Transverse colon (tissue), 4 donors: ENCODE measurements at regions not wholly inside any gene's neighbourhood (a gene's known extent, or its start where the extent isn't known, plus 50 kb on each side); places are given as distances from the start of the nearest gene placed in this dataset.
"Not testable (repeated sequence)": the region's sequence is repeated elsewhere in the genome, so short reads cannot be mapped to it uniquely, and the experiment has no call there.

Source experiments
- DNase-seq: peaks from one replicate; pipeline ENCODE4 v3.0.0-alpha.2; 2019
- H3K27ac ChIP-seq, 4 donors: fragments of 200-600 bp; sonication (generic); 2 replicates each; pipeline ENCODE4 v1.5.1; 2016 to 2018; ENCODE audit warnings: inconsistent platforms in 4 of 4
- H3K27me3 ChIP-seq: fragments of 200-600 bp; sonication (generic); 2 replicates; pipeline ENCODE4 v1.5.1; 2017; ENCODE audit warnings: inconsistent platforms
- H3K36me3 ChIP-seq, 4 donors: fragments of 200-600 bp; sonication (generic); 2 replicates each; pipeline ENCODE4 v1.5.1; 2017 to 2019; ENCODE audit warnings: inconsistent platforms in 4 of 4
- H3K4me1 ChIP-seq, 4 donors: fragments of 200-600 bp; sonication (generic); 2 replicates each; pipeline ENCODE4 v1.5.1; 2017 to 2020; ENCODE audit warnings: inconsistent platforms in 4 of 4
- H3K4me3 ChIP-seq, 4 donors: fragments of 200-600 bp; sonication (generic); 1 replicate in 1 of 4; 2 replicates in 3 of 4; pipeline versions ENCODE4 v1.5.1 to v1.6.1; 2017 to 2019; ENCODE audit warnings: inconsistent platforms in 4 of 4
- H3K9me3 ChIP-seq, 2 donors: fragments of 200-600 bp; sonication (generic); 2 replicates each; pipeline ENCODE4 v1.5.1; 2017 to 2019; ENCODE audit warnings: inconsistent platforms in 2 of 2
- EP300 ChIP-seq: sonication (generic); formaldehyde crosslinking; IDR thresholded peaks from one replicate; pipeline ENCODE4 v1.6.1; 2017; ENCODE audit warnings: antibody characterized with exemption, low read depth
- POLR2A ChIP-seq: fragments of 450-650 bp; IDR thresholded peaks from one replicate; pipeline ENCODE4 v1.6.1; 2016; ENCODE audit warnings: antibody characterized with exemption, mild to moderate bottlenecking, moderate library complexity
- POLR2AphosphoS5 ChIP-seq, 3 donors: sonication (generic); formaldehyde crosslinking; IDR thresholded peaks; one replicate each; pipeline ENCODE4 v1.6.1; 2016; ENCODE audit warnings: antibody characterized with exemption in 3 of 3
- WGBS, 2 donors: methylation state at CpG; one replicate each; pipeline ENCODE4 v1.1.5; 2018; ENCODE audit warnings: low coverage in 1 of 2; 5-methylcytosine and 5-hydroxymethylcytosine counted together
- in situ Hi-C, 4 donors: fragments of 200-750 bp; cut with MboI; loops; one replicate each; pipeline versions ENCODE4 v1.15.0 to v1.15.1; 2017; ENCODE audit warnings: low sequenced_read_pairs in 3 of 4, low pct_ligation_motif_present in 1 of 4, low pct_unique_long_range_greater_than_20kb in 1 of 4
- intact Hi-C: fragments of 100-400 bp; cut with DNase I; formaldehyde crosslinking; loops from one replicate; pipeline ENCODE4 v1.15.1; 2023; ENCODE audit warnings: low total_unique reads
- TF ChIP-seq, protein P1 (sequence below), 5 experiments: fragments of 200-600 bp in 3 of 5; fragments of 450-650 bp in 2 of 5; sonication (generic) in 3 of 5; IDR thresholded peaks; 1 replicate in 2 of 5; 2 replicates in 3 of 5; pipeline ENCODE4 v1.5.1; 2016 to 2017; ENCODE audit warnings: antibody characterized with exemption in 5 of 5, inconsistent platforms in 3 of 5, mild to moderate bottlenecking in 2 of 5, moderate library complexity in 1 of 5

DNA sequence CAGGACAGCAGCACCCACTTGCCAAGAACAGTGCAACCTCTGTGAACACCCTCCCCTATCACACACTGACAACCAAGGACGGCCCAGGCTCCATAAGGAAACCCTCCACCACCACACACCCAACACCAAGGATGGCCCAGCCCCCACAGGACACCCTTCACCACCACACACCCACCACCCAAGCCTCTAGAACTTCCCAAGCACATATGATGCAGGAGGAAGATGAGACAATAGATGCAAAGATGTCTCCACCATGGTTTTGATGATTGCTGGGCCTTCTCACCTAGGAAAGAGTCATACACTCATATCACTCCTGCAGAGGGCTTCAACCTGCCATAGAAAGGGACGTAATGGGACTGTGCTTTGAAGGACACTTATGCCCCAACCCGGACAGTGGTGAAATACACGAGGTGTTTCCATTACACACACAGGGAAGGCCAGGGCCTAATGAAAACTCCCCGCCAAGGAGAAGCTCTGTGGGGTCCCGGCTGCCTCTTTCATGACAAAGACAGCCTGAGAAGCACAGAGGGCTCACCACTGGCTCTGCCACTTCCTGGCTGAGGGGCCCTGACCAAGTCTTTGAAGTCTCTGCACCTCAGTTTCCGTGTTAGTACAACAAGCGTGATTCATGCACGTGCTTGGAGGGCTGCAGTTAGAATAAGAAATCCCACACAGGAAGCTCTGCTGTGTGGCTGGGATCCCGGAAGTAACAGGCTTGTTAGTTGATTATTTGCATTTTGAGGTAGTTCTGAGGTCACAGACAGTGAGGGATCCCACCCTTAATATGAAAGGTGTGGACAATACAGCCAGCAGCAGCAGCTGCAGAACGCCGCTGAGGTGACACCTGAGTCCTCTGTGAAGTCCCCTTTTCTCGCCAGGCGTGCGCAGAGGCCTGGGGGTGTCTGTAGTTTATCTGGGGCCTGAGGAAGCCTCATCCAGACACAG, 61.9 kb upstream of the ATP12A start:
- in situ Hi-C loops: no loop called here
- H3K27ac ChIP-seq: no peak overlapping the region
- no peaks in the 10 kb centered on the region for H3K9me3 ChIP-seq
- no peaks in the 10 kb centered on the region for H3K27me3 ChIP-seq
- TF ChIP-seq, protein P1, sequence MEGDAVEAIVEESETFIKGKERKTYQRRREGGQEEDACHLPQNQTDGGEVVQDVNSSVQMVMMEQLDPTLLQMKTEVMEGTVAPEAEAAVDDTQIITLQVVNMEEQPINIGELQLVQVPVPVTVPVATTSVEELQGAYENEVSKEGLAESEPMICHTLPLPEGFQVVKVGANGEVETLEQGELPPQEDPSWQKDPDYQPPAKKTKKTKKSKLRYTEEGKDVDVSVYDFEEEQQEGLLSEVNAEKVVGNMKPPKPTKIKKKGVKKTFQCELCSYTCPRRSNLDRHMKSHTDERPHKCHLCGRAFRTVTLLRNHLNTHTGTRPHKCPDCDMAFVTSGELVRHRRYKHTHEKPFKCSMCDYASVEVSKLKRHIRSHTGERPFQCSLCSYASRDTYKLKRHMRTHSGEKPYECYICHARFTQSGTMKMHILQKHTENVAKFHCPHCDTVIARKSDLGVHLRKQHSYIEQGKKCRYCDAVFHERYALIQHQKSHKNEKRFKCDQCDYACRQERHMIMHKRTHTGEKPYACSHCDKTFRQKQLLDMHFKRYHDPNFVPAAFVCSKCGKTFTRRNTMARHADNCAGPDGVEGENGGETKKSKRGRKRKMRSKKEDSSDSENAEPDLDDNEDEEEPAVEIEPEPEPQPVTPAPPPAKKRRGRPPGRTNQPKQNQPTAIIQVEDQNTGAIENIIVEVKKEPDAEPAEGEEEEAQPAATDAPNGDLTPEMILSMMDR (IDR thresholded peaks at IDR 0.05): no peak
- TF ChIP-seq EP300 (no peak), POLR2AphosphoS5 (IDR thresholded peaks at IDR 0.05) (no peak), POLR2A (no peak)
- peak; percentile 41 for DNase-seq
- intact Hi-C loops: no loop called here
- H3K36me3 ChIP-seq: no peaks in the 10 kb centered on the region
- peaks cover 0 to 7% (median 2%) of the 10 kb centered on the region in 4 donors for H3K4me1 ChIP-seq
- 50 to 69% methylated on average over 2 to 15 of the region's 15 CpGs for WGBS, 2 donors
- H3K4me3 ChIP-seq: no peak overlapping the region

DNA sequence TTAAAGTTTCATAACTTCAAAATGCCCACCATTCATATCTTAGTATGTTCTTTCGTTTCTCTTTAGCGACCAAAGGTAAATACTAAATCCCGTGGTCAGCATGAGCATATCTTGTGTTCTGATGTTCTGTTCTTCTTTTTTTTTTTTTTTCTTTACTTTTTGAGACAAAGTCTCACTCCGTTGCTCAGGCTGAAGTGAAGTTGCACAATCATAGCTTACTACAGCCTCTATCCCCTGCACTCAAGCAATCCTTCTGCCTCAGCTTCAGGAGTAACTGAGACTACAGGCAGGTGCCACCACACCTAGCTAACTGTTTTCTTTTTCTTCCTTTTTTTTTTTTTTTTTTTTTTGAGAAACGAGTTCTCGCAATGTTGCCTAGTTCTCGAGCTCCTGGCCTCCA, 60.9 kb upstream of the ATP12A start:
- TF ChIP-seq POLR2A (no peak), POLR2AphosphoS5 (IDR thresholded peaks at IDR 0.05) (no peak), EP300 (no peak)
- H3K4me3 ChIP-seq: no peak overlapping the region
- in situ Hi-C loops (no loop called here), intact Hi-C loops (no loop called here)
- no peaks in the 10 kb centered on the region for H3K36me3 ChIP-seq
- H3K27ac ChIP-seq: no peak overlapping the region
- DNase-seq: no peak
- no peaks in the 10 kb centered on the region for H3K27me3 ChIP-seq
- no peaks in the 10 kb centered on the region for H3K9me3 ChIP-seq
- peaks cover 0 to 7% (median 2%) of the 10 kb centered on the region in 4 donors for H3K4me1 ChIP-seq
- WGBS, 2 donors: 66 to 80% methylated on average over 4 to 7 of the region's 7 CpGs

DNA sequence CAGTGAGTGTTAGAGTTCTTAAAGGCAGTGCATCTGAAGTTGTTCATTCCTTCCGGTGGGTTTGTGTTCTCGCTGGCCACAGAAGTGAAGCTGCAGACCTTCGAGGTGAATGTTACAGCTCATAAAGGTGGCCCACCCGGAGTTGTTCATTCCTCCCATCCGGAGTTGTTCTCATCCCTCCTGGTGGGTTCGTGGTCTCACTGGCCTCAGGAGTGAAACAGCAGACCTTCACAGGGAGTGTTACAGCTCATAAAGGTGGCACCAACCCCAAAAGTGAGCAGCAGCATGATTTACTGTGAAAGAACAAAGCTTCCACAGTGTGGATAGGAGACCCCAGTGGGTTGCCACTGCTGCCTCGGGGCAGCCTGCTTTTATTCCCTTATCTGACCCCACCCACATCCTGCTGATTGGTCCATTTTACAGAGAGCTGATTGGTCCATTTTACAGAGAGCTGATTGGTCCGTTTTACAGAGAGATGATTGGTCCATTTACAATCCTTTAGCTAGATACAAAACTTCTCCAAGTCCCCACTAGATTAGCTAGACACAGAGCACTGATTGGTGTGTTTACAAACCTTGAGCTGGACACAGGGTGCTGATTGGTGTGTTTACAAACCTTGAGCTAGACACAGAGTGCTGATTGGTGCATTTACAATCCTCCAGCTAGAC, 57.6 kb upstream of the ATP12A start:
- H3K4me3 ChIP-seq, H3K36me3 ChIP-seq, intact Hi-C loops, DNase-seq, H3K27me3 ChIP-seq, H3K27ac ChIP-seq, H3K9me3 ChIP-seq: not testable (repeated sequence)
- H3K4me1 ChIP-seq: peaks cover 4 to 37% (median 15%) of the 10 kb centered on the region in 4 donors
- WGBS, 2 donors: 94 to 100% methylated on average over 4 to 8 of the region's 8 CpGs
- in situ Hi-C loops: loop anchor here in 1 of 4 donors (10.0 kb wide), 1 partner anchor 52 kb away; no protein-coding TSS in a partner anchor

DNA sequence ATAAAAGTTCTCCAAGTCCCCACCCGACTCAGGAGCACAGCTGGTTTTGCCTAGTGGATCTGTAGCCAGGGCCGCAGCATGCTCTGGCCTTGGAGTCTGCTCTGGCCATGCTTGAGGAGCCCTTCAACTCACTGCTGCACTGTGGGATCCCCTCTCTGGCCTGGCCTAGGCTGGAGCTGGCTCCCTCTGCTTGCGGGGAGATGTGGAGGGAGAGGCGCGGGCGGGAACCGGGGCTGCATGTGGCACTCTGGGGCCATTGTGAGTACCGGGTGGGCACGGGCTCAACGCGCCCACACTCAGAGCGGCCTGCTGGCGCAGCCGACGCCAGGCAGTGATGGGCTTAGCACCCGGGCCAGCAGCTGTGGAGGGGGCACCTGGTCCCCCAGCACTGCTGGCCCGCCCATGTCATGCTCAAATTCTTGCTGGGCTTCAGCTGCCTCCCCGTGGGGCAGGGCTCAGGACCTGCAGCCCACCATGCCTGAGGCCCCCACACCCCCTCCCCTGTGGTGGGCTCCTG, 57.0 kb upstream of the ATP12A start:
- 100% methylated on average over 3 of the region's 18 CpGs; no CpG with 5 or more reads in 1 of the 2 donors for WGBS, 2 donors
- in situ Hi-C loops: loop anchor here in 1 of 4 donors (10.0 kb wide), 1 partner anchor 52 kb away; no protein-coding TSS in a partner anchor

DNA sequence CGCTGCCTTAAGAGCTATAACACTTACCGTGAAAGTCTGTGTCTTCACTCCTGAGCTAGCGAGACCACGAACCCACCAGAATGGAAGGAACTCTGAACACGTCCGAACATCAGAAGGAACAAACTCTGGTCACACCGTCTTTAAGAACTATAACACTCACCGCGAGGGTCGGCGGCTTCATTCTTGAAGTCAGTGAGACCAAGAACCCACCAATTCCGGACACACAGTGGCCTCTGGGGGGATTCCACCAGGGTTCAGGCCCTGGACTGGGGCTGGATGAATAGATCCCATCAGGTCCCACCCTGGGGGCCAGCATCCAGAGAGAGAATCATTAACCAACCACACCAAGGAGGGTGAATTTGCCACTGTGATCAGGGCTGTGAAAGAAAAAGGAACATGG, 55.8 kb upstream of the ATP12A start:
- no peak for TF ChIP-seq POLR2A
- TF ChIP-seq EP300: no peak
- no peak for TF ChIP-seq POLR2AphosphoS5 (IDR thresholded peaks at IDR 0.05)
- TF ChIP-seq, protein P1 (IDR thresholded peaks at IDR 0.05): no peak
- no peaks in the 10 kb centered on the region for H3K27me3 ChIP-seq
- no peak overlapping the region for H3K4me3 ChIP-seq
- intact Hi-C loops (no loop called here), in situ Hi-C loops (loop anchor here in 1 of 4 donors (10.0 kb wide), 1 partner anchor 50 kb away; no protein-coding TSS in a partner anchor)
- WGBS, 2 donors: 90% methylated on average over 12 of the region's 12 CpGs; no CpG with 5 or more reads in 1 of the 2 donors
- peak overlapping the region in 2 of 4 donors; percentile 38 to 71 for H3K27ac ChIP-seq
- peaks cover 0 to 37% (median 16%) of the 10 kb centered on the region in 4 donors for H3K4me1 ChIP-seq
- no peaks in the 10 kb centered on the region for H3K9me3 ChIP-seq
- no peaks in the 10 kb centered on the region for H3K36me3 ChIP-seq
- DNase-seq: no peak

More for the DNA sequence above, 57.0 kb upstream of the ATP12A start:
- Histone ChIP-seq H3K4me1 (peaks cover 4 to 43% (median 16%) of the 10 kb centered on the region in 4 donors), H3K4me3 (no peak overlapping the region), H3K9me3 (no peaks in the 10 kb centered on the region), H3K36me3 (no peaks in the 10 kb centered on the region), H3K27ac (no peak overlapping the region), H3K27me3 (no peaks in the 10 kb centered on the region)
- intact Hi-C loops: no loop called here
- TF ChIP-seq POLR2AphosphoS5 (IDR thresholded peaks at IDR 0.05): no peak
- TF ChIP-seq EP300: no peak
- no peak for DNase-seq
